GM21576 (cell line): ENCODE measurements at regions not wholly inside any gene's neighbourhood (a gene's known extent, or its start where the extent isn't known, plus 50 kb on each side); places are given as distances from the start of the nearest gene placed in this dataset.

ENCODE experiments used
- ATAC-seq: cut with Tn5 transposase; IDR thresholded peaks from one replicate; pipeline ENCODE4 v1.9.1; 2021; ENCODE audit warnings: mild to moderate bottlenecking, moderate library complexity; ENCODE audit not compliant: unreplicated experiment

GRCh38 chr2:9156483-9156882 is 50.1 kb upstream of the ASAP2 start:
- ATAC-seq: no peak

- no peak for ATAC-seq
These were observed 52.6 kb upstream of the ASAP2 start for GRCh38 chr2:9154061-9154460.

DNA sequence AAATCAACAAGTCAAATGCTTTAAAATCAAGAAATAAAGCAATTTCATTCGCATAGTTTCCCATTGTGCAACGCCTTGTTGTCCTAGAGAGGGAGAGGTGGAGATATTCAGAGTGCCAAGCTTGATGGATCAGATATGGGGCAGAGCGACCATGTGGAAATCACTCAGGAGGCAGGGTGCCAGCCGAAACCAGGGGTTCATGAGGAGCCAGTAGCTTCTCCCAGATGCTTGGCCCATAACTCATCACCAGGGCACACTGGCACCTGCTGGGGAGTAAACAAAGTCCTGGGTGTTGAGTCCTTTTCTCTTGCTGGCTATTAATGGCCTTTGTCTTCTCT is 53.0 kb upstream of the ASAP2 start:
- ATAC-seq: no peak

DNA sequence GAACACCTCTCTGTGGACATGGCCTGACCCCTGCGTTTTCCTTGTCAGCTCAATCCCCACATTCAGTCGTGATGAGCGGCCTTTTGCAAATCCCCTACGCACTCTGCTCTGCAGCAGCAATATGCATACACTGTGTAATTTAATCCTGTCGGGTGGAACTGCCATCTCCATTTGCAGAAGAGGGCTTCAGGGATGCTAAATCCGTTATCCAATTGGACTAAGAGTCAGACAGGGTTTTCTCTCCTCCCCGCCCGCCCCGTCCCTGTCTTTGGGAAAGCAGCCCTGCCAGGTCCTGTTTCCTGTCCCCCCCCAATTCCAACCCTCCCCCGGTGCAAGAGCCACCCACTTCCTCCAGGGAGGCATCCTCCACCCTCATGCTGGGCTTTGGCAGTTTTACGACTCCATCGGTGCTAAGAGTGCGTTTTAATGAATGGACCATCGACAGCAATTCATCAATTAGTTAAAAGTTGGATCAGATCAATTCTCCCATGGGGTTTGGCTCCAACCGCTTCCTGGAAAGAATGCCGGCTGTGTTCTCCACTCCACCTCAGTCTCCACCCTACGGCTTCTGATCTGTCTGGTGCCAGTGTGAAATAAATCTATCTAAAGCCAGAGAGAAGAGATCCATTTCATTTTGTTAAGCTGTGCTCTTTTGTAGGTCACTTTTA is 53.5 kb upstream of the ASAP2 start:
- ATAC-seq: no peak

DNA sequence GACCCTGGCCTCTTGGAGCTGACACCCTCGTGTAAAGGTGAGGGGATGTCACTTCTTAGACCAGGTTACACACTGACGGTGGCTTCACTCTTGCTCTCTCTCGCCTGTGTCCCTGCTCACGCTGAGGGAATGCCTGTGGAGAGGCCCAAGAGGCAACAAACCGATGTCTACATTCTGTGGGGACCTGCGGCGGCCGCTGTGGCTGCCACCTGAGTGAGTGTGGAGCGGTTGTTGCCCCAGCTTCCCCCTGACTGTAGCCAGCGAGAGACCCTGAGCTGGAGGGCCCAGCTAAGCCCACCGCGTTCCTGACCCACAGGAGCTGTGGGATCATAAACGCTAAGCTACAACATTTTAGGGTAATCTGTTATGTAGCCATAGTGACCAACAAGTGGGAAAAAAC is 55.7 kb upstream of the ASAP2 start:
- no peak for ATAC-seq

DNA sequence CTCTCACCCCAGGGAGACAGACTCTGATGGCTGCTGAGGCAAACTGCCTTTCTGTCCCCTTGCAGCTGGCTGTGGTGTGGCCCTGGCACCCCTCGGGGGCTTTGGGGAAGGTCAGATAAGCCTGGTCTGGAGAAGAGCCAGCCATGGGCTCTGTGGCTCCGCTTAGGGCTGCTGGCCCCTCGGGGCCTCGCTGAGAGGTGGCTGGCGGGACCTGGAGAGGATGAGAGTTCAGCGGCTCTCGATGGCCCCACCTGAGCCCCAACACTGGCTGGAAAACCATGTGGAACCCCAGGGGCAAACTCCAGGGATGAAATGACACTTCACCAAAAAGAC is 56.1 kb upstream of the ASAP2 start:
- no peak for ATAC-seq

GRCh38 chr2:9149726-9150567 is 56.7 kb upstream of the ASAP2 start:
- no peak for ATAC-seq

GRCh38 chr2:9149388-9149660 is 57.3 kb upstream of the ASAP2 start:
- ATAC-seq: no peak

- ATAC-seq: no peak
These were observed 60.0 kb upstream of the ASAP2 start for GRCh38 chr2:9146646-9147045.

DNA sequence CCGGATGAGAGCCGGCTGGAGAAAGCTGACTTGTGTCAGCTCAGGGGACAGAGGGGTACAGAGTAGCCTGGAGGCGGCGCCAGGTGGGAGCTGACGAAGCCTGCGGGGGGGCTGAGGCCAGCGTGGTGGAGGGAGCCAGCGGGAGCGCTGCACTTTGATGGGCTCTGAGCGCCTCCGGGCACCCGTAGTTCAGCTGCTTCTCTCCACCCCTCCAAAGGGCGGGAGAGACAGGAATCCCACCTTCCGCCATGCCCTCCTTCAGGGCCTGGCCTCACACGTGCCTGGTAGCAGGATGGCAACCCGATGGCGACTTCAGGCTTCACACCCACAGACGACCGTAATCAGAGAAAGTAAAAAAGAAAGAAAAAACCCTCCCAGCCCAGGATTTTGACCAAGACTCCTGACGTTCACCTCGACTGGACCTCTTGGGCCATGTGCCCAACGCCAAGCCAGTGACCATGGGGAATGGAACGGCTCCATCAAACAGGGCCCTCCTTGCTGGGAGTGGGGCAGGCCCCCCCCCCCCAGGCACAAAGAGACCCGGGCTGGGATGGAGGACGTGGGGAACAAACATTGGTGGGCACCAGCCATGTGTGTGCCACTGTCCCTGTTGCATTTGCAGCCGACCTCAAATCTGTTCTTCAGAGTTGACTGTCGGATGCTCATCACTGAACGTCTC is 60.7 kb upstream of the ASAP2 start:
- no peak for ATAC-seq

- ATAC-seq: no peak
These were observed 61.4 kb upstream of the ASAP2 start for GRCh38 chr2:9145109-9145751.

GRCh38 chr2:9144617-9145016 is 62.0 kb upstream of the ASAP2 start:
- no peak for ATAC-seq

DNA sequence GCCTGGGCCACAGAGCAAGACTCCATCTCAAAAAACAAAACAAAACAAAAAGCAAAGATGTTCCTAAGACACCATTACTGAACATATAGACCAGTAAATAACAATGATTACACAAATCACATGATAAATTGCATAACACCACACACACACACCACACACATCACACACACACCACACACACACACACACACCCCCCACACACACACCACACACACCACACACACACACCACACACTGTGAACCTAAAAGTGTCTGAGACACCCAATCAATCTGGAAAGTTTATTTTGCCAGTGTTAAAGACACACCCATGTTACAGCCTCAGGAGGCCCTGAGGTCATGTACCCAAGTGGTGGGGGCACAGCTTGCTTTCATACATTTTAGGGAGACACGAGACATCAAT is 62.6 kb upstream of the ASAP2 start:
- ATAC-seq: no peak

DNA sequence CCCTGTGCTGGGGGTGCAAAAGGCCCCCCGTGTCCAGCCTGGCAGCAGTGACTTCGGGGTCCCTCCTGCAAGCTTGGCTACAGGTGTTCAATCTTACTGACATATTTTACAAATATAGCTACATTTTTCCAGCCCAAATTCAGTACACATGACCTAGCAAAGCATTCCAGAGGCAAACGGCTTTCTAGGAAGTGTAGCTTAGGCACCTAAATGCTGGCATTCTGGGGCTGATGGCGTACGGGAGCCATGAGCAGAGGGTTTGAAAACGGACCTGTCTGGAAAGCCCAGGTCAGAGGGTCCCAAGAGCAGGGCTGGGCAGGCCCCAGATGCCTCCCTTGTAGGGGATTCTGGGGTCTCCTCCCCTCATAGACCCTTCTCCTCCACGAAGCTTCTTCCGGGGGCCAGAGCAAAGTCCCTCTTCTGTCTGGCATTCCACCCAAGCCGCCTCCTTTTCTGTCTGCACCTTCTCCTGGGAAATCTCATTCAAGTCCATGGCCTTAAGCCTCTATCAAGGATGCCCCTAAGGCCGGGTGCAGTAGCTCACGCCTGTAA is 63.3 kb upstream of the ASAP2 start:
- no peak for ATAC-seq

DNA sequence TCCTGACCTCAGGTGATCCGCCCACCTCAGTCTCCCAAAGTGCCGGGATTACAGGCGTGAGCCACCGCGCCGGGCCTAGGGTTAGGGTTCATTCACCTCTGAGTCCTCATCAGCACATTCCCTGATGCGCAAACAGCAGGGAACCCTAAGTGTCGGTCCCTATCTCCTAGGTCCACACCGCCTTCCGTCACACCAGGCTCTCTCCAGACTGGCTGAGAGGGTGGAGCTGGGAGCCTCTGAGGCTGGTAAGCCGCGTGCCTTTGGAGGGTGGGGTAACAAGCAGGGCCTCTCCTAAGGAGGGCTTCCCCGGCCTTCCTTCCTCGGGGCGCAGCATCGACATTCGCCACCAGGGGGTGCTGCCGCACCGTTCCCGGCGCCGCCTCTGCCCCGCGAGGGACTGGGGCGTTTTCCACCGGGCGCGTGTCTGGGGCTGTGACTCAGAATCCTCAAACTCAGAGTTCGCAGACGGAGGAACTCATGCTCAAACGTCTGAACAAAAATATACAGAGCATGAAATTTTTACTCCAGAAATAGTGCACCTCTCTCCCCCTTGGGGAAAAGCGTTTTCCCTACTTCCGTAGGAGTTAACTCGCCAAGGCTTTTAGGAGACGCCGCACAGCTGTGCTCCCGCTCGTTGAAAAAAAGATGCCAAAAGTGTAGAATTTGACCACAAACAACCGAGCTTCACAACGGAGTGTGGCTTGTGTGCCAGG is 63.9 kb upstream of the ASAP2 start:
- ATAC-seq: peak; percentile 73

- ATAC-seq: no peak
These were observed 64.7 kb upstream of the ASAP2 start for GRCh38 chr2:9141706-9142460.

- ATAC-seq: no peak
These were observed 65.4 kb upstream of the ASAP2 start for GRCh38 chr2:9141091-9141667.

GRCh38 chr2:9140645-9141044 is 66.0 kb upstream of the ASAP2 start:
- ATAC-seq: no peak

GRCh38 chr2:9139491-9140443 is 66.8 kb upstream of the ASAP2 start:
- ATAC-seq: no peak
